HG02852 (cell line): ENCODE measurements at regions not wholly inside any gene's neighbourhood (a gene's known extent, or its start where the extent isn't known, plus 50 kb on each side); places are given as distances from the start of the nearest gene placed in this dataset.

Source experiments
- ATAC-seq: cut with Tn5 transposase; IDR thresholded peaks from one replicate; pipeline ENCODE4 v1.9.1; 2021; ENCODE audit warnings: mild to moderate bottlenecking, moderate library complexity; ENCODE audit not compliant: unreplicated experiment

DNA sequence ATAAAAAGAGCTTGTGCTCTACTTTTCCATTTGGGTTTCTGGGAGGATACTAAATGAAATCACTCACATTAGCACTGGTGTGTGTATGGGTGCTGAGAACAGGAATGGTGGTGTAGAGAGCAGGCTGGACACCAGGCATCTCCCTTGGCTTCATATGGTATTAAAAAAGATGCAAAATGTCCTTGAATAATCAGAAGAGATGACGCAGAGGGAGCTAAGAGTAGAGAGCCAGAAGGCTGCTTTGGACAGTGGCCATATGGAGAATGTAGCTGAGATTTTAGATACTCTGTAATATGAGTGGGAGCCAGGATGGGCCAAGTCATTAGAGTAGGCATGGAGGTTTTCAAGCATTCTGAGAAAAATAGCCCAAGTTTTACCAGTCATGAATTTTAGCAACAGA, 112.3 kb upstream of the ZRANB2 start:
- ATAC-seq, result no peak

DNA sequence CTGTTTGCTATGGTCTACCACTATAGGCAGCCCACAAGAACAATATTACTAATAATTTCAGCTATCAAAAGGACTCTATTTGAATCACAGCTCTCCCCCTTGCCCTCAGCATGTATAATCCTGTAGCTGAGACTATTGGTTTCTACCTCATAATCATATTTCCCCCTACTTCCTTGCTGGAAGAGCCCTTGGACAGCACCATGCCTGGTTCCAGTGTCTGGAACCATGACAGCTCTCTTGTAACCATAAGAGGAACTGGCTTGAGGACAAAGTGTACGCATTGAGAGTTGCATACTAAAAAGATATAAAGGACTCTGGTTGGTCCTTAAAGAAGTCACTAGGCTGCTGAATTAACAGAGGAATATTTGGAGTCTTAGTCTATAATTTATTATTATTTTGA, 110.7 kb upstream of the ZRANB2 start:
- no peak for ATAC-seq

DNA sequence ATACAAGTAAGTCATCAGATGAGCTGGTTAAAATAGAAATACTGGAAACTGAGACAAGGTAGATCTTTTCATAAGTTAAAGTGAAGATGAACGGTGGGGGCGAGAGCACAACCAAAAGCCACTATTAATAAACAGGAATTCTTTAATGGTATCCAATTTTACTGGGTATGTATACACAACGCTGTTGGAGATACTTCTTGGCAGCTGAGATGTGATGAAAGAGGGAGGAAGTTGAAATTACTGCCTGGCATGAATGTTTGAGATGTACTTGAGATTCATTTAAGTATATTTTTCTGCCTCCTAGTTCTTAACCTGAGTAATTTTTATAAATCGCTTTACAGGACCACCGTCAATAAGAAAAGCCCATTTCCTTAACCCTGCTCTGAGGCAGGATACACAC, 110.0 kb upstream of the ZRANB2 start:
- ATAC-seq, result no peak

DNA sequence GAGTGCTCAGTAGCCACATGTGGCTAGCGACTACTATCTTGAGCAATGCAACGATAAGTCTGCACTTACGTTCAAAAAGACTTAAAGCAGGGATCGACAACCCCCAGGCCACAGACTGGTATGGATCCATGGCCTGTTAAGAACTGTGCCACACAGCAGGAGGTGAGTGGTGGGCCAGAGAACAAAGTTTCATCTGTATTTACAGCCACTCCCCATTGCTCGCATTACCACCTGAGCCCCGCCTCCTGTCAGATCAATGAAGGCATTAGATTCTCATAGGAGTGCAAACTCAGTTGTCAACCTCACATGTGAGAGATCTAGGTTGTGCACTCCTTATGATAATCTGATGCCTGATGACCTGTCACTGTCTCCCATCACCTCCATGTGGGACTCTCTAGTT, 103.6 kb upstream of the ZRANB2 start:
- no peak for ATAC-seq

DNA sequence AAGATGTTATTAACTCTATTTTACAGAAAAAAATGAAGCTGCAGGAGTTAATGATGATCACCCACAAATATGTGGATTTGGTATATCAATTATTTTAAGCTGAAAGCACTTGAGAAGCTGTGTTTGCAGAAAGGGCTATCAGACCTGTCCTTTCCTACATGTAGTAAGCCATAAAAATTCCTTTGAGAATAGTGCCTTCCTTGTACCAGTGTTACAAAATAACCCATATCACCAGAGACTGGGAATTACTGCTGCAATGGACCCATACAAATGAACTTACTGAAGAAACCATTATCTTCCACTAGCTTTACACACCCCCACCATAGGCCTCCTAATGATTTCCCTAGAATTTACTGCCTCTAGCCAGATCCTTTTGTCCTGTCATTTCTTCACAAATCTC, 99.2 kb upstream of the ZRANB2 start:
- ATAC-seq, result no peak

DNA sequence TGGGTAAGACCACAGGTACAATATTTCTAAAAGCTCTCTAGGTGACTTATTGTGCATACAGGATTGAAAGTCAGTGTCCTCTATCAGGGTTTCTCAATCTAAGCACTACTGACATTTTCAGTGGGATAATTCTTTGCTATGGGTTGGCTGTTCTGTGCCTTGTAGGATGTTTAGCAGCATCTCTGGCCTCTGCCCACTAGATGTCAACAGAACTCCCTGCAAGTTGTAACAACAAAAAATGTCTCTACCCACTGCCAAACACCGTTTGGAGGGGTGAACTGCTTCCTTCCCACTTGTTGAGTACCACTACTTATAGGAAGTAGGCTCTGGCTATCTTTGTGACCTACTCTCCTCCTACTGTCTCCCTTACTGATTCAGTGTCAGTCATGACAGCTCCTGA, 90.1 kb upstream of the ZRANB2 start:
- no peak for ATAC-seq

DNA sequence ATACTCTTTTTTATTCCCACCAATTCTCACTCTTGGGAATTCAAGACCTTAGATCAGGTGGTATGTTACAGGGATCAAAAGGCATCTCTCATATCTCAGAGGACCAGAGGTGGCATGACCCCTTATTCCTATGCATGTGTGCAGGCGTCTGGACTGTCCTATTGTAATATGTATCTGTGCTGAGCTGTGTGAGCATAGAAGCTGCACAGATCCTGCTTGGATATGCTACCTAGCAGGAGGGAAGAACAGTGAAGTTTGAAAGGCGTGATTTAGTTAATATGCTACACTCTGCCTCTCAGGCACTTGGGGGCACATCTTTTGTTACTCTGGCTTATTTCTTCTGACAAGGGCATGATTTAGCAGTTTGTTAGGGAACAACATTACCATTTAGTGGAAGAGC, 86.7 kb upstream of the ZRANB2 start:
- no peak for ATAC-seq

DNA sequence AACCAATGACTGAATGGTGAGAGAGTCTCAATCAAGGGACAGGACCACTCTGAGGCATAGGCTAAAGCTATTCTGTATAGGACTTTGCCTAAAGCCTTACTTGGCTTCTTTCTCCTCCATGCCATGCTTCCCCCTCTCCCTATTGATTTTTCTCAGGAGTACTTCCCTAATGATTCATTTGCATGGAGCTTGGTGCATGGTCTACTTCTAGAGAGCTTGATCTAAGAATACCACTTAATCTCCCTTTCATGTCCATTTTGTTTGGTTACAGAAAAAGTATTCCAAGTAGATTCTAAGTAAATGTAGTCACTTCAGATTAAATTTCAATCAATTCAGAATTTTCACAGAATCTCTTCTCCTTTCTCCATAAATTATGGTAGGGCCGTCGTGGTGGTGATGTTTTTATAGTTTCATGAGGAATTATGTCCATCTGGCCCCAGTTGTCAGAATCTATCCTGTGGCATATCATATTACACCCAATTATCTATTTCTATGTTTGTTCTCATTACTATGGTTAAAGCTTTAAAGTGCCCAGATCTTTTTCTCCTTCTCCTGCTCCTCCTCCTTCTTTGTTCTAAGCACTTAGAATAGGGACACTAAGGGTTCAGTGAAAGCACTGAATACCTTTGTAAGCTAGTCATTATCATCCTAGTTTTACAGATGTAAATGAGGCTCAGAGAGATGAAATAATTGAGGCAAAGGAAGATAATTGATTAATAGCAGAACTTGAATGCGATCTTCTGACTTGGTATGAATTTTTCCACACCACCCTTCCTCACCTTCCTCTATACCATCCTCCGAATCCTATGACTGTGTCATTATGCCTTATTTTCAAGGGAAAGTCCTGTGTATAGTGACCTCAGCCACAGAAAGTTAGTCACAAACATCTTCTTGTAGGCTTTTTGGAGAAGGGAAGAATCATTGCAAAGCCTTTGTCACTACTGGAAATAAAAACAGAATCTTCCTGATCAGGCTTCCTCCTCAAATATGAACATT, 85.6 kb upstream of the ZRANB2 start:
- ATAC-seq, result no peak

DNA sequence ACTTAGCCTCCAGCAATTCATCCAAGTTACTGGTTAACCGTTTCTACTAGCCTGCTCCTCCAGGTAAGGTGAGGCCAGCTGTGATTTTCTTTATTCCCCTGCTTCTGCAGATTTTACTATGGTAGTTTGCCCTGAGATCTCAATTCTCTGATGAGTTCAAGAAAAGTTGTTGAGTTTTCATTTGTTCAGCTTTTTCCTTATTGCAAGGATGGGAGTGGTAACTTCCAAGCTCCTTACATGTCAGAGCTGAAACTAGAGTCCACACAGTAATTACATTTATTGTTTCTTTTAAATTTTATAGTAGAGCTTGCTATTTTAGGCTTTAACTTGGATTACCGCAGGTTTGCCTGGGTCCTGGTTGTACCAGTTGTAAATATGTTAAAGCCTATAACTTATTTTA, 76.9 kb upstream of the ZRANB2 start:
- ATAC-seq, result no peak

DNA sequence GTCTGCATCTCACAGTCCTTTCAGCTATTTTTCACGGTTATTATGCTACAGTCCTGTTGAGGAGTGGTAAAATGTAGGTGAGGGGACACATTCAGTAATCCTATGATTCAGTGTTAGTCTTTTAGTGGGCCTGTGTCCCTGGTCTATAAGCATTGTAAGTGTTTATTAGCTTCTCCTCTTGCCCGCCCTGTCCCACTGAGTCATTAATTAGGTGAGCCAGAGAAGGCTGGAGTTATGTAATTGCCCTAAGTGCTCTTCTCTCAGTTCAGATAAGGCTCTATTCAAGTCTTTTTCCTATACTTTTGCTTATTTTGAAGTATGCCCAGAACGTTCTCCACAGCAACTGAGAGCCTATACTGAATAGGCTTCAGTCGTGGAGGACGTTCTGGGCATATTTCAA, 76.3 kb upstream of the ZRANB2 start:
- ATAC-seq, result no peak

DNA sequence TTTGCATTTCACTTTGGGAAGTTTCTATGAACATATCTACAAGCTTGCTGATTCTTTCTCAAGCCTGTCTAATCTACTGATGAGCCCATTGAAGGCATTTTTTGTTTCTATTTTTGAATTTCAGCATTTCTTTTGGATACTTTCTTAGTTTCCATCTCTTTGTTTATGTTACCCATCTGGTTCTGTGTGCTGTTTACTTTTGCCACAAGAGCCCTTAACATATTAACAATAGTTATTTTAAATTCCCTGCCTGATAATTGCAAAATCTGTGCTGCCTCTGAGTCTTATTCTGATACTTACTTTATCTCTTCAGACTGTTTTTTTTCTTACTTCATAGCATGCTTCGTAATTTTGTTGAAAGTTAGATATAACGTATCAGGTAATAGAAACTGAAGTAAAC, 75.8 kb upstream of the ZRANB2 start:
- ATAC-seq, result no peak

DNA sequence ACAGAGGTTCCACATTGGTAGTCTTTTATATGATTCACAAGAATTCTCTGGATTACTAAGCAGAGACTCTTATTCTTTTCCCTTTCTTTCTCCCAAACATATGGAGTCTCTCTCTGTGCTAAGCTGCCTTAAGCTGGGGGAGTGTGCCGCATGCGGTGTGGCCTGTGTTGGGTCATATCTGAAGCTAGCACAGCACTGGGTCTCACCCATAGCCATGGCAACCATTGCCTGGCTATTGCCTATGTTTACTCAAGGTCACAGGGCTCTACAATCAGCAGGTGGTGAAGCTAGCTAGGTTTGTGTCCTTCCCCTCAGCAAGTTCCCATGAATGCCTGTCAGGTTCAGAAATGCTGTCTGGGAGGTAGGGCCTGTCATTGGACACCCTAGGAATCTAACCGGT, 73.6 kb upstream of the ZRANB2 start:
- ATAC-seq, result no peak

DNA sequence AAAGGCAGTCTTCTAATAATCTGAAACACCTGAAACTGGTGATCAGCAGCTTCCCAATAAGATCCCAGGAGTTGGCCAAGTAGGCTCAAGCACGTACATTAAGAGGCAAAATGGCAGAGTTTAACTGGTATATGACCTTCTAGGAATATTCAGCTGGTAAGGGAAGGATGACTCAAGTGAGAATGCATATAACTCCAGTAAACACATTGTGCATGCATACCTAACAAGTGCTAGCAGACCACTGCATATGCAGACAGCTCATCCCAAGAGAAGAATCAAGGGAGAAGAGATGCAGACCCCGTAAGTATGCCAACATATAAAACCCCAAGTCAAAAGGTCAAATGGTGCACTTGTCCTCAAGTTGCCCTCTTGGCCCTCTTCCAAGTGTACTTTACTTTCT, 73.0 kb upstream of the ZRANB2 start:
- no peak for ATAC-seq

DNA sequence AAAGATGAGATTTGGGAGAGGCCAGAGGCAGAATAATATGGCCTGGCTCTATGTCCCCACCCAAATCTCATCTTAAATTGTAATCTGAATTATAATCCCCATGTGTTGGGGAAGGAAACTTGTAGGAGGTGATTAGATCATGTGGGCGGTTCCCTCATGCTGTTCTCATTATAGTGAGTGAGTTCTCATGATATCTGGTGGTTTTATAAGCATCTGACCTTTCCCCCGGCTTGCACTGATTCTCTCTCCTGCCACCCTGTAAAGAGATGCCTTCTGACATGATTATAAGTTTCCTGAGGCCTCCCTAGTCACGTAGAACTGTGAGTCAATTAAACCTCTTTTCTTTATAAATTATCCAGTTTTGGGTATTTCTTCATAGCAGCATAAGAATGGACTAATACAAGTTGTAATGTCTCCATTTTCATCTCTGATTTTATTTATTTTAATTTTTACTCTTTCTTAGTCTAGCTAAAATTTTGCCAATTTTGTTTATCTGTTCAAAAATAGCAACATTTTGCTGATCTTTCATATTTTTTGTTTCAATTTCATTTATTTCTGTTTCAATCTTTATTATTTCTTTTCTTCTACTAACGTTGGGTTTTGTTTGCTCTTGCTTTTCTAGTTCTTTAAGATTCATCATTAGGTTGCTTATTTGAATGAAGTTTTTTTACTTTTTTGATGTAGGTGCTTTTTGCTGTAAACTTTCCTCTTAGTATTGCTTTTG, 67.0 kb upstream of the ZRANB2 start:
- ATAC-seq, result no peak

DNA sequence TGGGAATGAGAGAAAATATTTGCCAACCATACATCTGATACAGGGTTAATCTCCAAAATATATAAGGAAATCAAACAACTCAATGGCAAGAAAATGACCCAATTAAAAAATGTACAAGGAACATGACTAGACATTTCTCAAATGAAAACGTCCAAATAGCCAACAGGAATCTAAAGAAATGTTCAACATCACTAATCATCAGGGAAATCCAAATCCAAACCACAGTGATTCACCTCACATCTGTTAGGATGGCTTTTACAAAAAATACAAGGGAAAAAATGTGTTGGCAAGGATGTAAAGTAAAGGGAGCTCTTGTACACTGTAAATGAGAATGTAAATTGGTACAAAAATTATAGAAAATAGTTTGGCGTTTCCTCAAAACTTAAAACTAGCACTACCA, 54.7 kb upstream of the ZRANB2 start:
- ATAC-seq, result no peak
